ENCODE measurements at regions not wholly inside any gene's neighbourhood (a gene's known extent, or its start where the extent isn't known, plus 50 kb on each side); places are given as distances from the start of the nearest gene placed in this dataset.

GRCh38 chr4:64503945-64504675 lies 94.9 kb upstream of the TECRL start:
- Histone ChIP-seq H3K9me3 (no peaks in the 10 kb centered on the region), H3K4me1 (no peaks in the 10 kb centered on the region), H3K27me3 (no peaks in the 10 kb centered on the region), H3K4me3 (replicated peaks in 1 of 3) (no peak overlapping the region), H3K36me3 (no peaks in the 10 kb centered on the region), H3K27ac (no peak overlapping the region)
- TF ChIP-seq, protein P1, sequence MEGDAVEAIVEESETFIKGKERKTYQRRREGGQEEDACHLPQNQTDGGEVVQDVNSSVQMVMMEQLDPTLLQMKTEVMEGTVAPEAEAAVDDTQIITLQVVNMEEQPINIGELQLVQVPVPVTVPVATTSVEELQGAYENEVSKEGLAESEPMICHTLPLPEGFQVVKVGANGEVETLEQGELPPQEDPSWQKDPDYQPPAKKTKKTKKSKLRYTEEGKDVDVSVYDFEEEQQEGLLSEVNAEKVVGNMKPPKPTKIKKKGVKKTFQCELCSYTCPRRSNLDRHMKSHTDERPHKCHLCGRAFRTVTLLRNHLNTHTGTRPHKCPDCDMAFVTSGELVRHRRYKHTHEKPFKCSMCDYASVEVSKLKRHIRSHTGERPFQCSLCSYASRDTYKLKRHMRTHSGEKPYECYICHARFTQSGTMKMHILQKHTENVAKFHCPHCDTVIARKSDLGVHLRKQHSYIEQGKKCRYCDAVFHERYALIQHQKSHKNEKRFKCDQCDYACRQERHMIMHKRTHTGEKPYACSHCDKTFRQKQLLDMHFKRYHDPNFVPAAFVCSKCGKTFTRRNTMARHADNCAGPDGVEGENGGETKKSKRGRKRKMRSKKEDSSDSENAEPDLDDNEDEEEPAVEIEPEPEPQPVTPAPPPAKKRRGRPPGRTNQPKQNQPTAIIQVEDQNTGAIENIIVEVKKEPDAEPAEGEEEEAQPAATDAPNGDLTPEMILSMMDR (IDR thresholded peaks at IDR 0.05) = no peak
- TF ChIP-seq POLR2A (IDR thresholded peaks at IDR 0.05) = no peak
- WGBS, 2 donors = 69 to 73% methylated on average over 3 of the region's 3 CpGs
- intact Hi-C loops (cut with DNase I) = no loop called here
- DNase-seq = no peak

DNA sequence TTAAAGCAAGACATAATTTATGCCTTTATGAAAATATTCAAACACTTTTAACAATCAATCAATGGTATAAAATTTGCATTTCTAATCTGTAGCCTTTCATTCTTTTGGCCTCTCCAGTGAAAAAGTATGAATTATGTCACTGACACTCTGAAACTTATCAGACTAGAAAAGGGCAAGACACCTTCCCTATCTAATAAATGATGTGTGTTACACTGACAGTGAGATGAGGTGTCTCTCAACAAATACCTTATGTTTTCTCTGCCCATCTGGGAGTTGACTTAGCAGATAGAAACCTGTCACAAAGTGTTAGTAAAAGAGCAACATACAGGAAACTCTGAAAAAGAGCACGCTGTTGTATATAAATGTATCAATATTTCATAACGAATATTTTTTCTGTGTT lies 94.2 kb upstream of the TECRL start:
- H3K4me3 ChIP-seq (replicated peaks in 1 of 3) = no peak overlapping the region
- no peaks in the 10 kb centered on the region for H3K4me1 ChIP-seq
- H3K9me3 ChIP-seq = no peaks in the 10 kb centered on the region
- no peaks in the 10 kb centered on the region for H3K27me3 ChIP-seq
- 92 to 95% methylated on average over 2 of the region's 2 CpGs for WGBS, 2 donors
- no peak for DNase-seq
- no peak overlapping the region for H3K27ac ChIP-seq
- intact Hi-C loops (cut with DNase I) = no loop called here
- H3K36me3 ChIP-seq = no peaks in the 10 kb centered on the region
- TF ChIP-seq, protein P1 (IDR thresholded peaks at IDR 0.05) = no peak
- no peak for TF ChIP-seq POLR2A (IDR thresholded peaks at IDR 0.05)

DNA sequence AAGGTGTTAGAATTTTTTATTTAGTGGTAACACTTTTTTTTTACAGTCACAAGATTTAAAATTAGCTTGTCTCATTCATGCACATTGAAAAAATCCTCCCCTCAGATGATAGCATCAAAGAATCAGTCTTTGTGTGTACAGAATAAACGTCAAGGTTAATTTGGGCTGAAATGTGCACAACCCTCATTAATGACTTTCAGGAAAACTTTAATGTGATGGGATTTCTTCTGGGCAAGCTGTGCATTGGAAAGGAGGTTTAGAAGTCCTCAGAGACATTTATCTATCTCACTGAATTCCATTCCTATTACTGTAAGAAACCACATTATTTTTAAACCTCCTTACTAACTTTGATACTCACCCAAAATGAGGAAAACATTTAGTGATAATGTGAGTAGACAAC lies 88.2 kb upstream of the TECRL start:
- Histone ChIP-seq H3K4me1 (no peaks in the 10 kb centered on the region), H3K9me3 (no peaks in the 10 kb centered on the region), H3K4me3 (replicated peaks in 1 of 3) (no peak overlapping the region), H3K36me3 (no peaks in the 10 kb centered on the region), H3K27me3 (no peaks in the 10 kb centered on the region), H3K27ac (no peak overlapping the region)
- no peak for TF ChIP-seq POLR2A (IDR thresholded peaks at IDR 0.05)
- TF ChIP-seq, protein P1 (IDR thresholded peaks at IDR 0.05) = no peak
- 37 to 40% methylated on average over 1 of the region's 1 CpG for WGBS, 2 donors
- no peak for DNase-seq
- intact Hi-C loops (cut with DNase I) = no loop called here

DNA sequence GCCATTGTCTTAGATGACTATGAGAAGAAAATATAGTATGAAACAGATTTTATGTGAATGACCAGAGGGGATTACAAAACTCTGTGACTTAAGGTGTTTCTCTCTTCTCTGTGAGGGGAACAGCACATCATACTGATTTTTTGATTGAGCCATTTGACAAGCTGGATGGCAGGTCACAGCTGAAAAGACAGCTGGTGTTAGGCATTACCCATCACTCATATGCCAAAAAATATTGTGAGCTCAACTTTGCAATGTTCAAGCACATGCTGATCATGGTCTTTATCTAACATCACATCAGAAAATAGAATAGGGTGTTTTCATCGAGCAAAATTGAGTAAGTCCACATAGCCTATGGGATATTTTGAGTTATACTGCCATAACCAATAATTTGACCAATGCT lies 86.7 kb upstream of the TECRL start:
- Histone ChIP-seq H3K27ac (no peak overlapping the region), H3K4me1 (peaks cover 0 to 5% of the 10 kb centered on the region in 2 donors), H3K4me3 (replicated peaks in 1 of 3) (no peak overlapping the region), H3K9me3 (no peaks in the 10 kb centered on the region), H3K27me3 (no peaks in the 10 kb centered on the region), H3K36me3 (no peaks in the 10 kb centered on the region)
- no peak for DNase-seq
- WGBS, 2 donors = 94 to 97% methylated on average over 1 of the region's 1 CpG
- TF ChIP-seq, protein P1 (IDR thresholded peaks at IDR 0.05) = no peak
- no peak for TF ChIP-seq POLR2A (IDR thresholded peaks at IDR 0.05)
- intact Hi-C loops (cut with DNase I) = no loop called here

DNA sequence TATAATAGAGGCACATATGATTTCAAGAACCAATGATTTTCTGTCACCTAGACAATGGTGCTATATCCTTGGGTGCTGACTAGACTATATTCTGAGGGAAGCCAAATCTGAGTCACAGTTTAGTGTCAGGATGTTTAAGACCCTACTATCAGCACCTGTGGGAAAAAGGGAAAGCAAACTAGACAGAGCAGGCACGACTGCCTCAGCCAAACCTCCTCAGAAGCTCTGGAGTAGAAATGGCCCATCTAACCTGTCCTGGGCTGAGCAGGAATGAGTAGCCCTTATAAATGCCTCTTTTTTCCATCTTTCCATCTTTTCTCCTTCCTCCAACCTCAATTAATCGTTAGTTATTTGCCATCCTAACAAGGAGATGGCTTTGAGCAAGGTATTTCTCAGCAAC lies 80.4 kb upstream of the TECRL start:
- intact Hi-C loops (cut with DNase I) = no loop called here
- Histone ChIP-seq H3K4me3 (replicated peaks in 1 of 3) (no peak overlapping the region), H3K27ac (peak overlapping the region in 2 of 3 donors; percentile 0 to 21), H3K36me3 (no peaks in the 10 kb centered on the region), H3K4me1 (peaks cover 8 to 17% of the 10 kb centered on the region in 2 donors), H3K27me3 (no peaks in the 10 kb centered on the region), H3K9me3 (no peaks in the 10 kb centered on the region)
- no peak for TF ChIP-seq POLR2A (IDR thresholded peaks at IDR 0.05)
- TF ChIP-seq, protein P1 (IDR thresholded peaks at IDR 0.05) = no peak
- 39 to 52% methylated on average over 2 of the region's 2 CpGs for WGBS, 2 donors
- DNase-seq = no peak
